ENCODE measurements at regions not wholly inside any gene's neighbourhood (a gene's known extent, or its start where the extent isn't known, plus 50 kb on each side); places are given as distances from the start of the nearest gene placed in this dataset.
A peak's percentile ranks its signal among the peaks of the same experiment; 100 is the strongest.

GRCh38 chr16:86700046-86700945, 121.9 kb downstream of the FOXL1 start:
- H3K4me3 ChIP-seq (ENCODE audit: low read depth in 1 of 5, low read length in 5 of 5) = no peak overlapping the region
- H3K4me1 ChIP-seq (ENCODE audit: control insufficient read depth in 5 of 5, insufficient read depth in 5 of 5, low read length in 5 of 5) = no peaks in the 10 kb centered on the region
- no peak overlapping the region for H3K27ac ChIP-seq (ENCODE audit: low read depth, low read length)
- no peaks in the 10 kb centered on the region for H3K9me3 ChIP-seq (ENCODE audit: control insufficient read depth in 5 of 5, low read length in 5 of 5)
- no peak overlapping the region for H3K9ac ChIP-seq (ENCODE audit: low read length in 5 of 5)
- peaks cover 4 to 24% (median 10%) of the 10 kb centered on the region in 5 donors for H3K27me3 ChIP-seq (ENCODE audit: control insufficient read depth in 5 of 5, insufficient read depth in 4 of 5, low read length in 5 of 5)
- no peaks in the 10 kb centered on the region for H3K36me3 ChIP-seq (ENCODE audit: control insufficient read depth in 5 of 5, insufficient read depth in 5 of 5, low read length in 5 of 5)

DNA sequence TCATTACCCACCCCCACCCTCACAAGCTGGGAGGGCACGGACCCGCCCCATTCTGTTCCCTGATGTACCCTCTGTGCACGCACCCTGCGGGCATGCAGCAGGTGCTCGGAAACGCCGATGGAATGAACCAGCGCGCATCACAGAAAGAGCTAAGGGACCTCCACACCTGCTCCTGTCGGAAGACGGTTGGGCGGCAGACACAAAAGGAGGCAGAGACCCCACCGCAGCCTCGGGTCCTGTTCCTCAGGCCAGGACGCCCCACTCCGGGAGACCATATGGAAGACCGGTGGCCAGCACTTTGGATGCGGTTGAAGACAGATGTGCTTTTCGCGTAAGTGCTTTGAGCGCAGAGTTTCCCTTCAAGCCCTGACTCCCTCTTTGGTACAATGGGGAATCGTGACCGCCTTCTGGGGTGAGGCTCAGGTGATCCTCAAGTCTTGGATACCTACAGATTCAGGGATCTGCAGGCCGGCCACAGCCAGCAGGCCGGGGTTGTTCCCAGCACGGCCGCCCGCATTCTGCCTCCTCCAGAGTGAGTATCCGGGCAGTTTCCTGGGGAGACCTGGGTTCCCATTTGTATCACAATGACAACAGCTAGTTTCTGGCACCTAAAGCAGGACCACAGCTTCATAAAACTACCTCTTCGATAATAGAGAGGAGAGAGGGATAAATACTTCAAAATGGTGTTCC, 123.1 kb downstream of the FOXL1 start:
- H3K27ac ChIP-seq (ENCODE audit: low read depth, low read length) = no peak overlapping the region
- H3K9ac ChIP-seq (ENCODE audit: low read length in 5 of 5) = no peak overlapping the region
- H3K4me1 ChIP-seq (ENCODE audit: control insufficient read depth in 5 of 5, insufficient read depth in 5 of 5, low read length in 5 of 5) = no peaks in the 10 kb centered on the region
- no peak overlapping the region for H3K4me3 ChIP-seq (ENCODE audit: low read depth in 1 of 5, low read length in 5 of 5)
- peaks cover 4 to 26% (median 11%) of the 10 kb centered on the region in 5 donors for H3K27me3 ChIP-seq (ENCODE audit: control insufficient read depth in 5 of 5, insufficient read depth in 4 of 5, low read length in 5 of 5)
- H3K9me3 ChIP-seq (ENCODE audit: control insufficient read depth in 5 of 5, low read length in 5 of 5) = no peaks in the 10 kb centered on the region
- no peaks in the 10 kb centered on the region for H3K36me3 ChIP-seq (ENCODE audit: control insufficient read depth in 5 of 5, insufficient read depth in 5 of 5, low read length in 5 of 5)

DNA sequence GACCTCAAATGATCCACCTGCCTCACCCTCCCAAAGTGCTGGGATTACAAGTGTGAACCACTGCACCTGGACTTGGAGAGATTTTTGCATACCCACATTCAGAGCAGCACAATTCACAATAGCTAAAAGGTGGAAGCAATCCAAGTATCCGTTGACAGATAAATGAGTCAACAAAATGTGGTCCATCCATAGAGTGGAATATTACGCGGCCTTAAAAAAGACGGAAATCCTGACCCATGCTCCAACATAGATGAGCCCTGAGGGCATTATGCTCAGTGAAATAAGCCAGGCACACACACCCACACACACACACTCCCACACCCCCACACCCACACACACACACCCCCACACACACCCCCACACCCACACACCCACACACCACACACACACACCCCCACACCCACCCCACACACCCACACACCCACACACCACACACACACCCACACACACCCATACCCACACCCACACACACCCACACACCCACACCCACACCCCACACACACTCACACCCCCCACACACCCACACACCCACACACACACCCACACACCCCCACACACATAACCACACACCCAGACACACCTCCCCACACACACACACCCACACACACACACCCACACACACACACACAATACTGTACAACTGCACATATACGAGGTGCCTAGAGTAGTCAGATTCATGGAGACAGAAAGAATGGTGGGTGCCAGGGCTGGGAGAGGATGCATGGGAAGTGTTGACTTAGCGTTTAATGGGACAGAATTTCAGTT, 124.7 kb downstream of the FOXL1 start:
- no peak overlapping the region for H3K4me3 ChIP-seq (ENCODE audit: low read depth in 1 of 5, low read length in 5 of 5)
- no peaks in the 10 kb centered on the region for H3K36me3 ChIP-seq (ENCODE audit: control insufficient read depth in 5 of 5, insufficient read depth in 5 of 5, low read length in 5 of 5)
- H3K9ac ChIP-seq (ENCODE audit: low read length in 5 of 5) = no peak overlapping the region
- peaks cover 4 to 30% (median 9%) of the 10 kb centered on the region in 5 donors for H3K27me3 ChIP-seq (ENCODE audit: control insufficient read depth in 5 of 5, insufficient read depth in 4 of 5, low read length in 5 of 5)
- peaks cover 0 to 6% (median under 1%) of the 10 kb centered on the region in 5 donors for H3K9me3 ChIP-seq (ENCODE audit: control insufficient read depth in 5 of 5, low read length in 5 of 5)
- H3K4me1 ChIP-seq (ENCODE audit: control insufficient read depth in 5 of 5, insufficient read depth in 5 of 5, low read length in 5 of 5) = no peaks in the 10 kb centered on the region
- no peak overlapping the region for H3K27ac ChIP-seq (ENCODE audit: low read depth, low read length)

DNA sequence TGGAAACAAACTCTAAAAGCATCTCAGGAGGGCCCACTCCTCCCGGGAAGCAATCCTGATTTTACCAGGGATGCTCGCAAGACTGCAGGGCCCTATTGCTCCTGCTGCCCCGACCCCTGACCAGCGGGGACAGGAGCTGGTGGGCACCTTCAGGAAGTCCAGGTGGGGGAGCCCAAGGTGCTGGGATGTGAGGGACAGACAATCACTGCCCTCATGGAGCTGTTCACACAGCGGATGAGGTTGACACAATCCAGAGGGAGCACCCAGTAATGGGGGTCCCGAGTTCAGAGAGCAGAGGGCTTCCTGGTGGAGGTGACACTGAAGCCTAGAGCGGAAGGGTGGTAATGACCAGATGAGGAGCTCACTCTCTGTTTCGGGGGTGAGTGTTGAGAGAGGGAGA, 126.2 kb downstream of the FOXL1 start:
- Histone ChIP-seq H3K27ac (ENCODE audit: low read depth, low read length) (no peak overlapping the region), H3K9ac (ENCODE audit: low read length in 5 of 5) (no peak overlapping the region), H3K36me3 (ENCODE audit: control insufficient read depth in 5 of 5, insufficient read depth in 5 of 5, low read length in 5 of 5) (no peaks in the 10 kb centered on the region), H3K27me3 (ENCODE audit: control insufficient read depth in 5 of 5, insufficient read depth in 4 of 5, low read length in 5 of 5) (peaks cover 4 to 25% (median 9%) of the 10 kb centered on the region in 5 donors), H3K4me3 (ENCODE audit: low read depth in 1 of 5, low read length in 5 of 5) (no peak overlapping the region), H3K4me1 (ENCODE audit: control insufficient read depth in 5 of 5, insufficient read depth in 5 of 5, low read length in 5 of 5) (no peaks in the 10 kb centered on the region), H3K9me3 (ENCODE audit: control insufficient read depth in 5 of 5, low read length in 5 of 5) (peaks cover 4 to 16% (median 13%) of the 10 kb centered on the region in 5 donors)

DNA sequence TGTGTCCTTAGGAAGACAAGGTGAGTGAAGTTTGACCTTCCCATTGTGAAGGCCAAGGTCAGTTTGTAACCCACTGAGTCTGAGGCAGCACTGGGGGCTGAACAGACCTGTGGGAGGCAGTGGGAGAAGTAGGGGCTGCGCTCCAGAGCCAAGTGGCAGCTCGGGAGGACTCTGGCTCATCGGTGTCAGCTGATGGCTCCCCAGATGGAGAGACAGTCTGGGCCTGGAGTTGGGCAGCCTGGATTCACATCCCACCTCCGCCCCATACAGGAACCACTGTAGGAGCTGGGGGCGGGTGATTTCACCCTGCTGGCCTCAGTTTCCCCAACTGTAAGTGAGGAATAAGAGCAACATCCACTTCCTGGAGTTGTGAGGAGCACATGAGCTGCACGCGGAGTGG, 128.4 kb downstream of the FOXL1 start:
- Histone ChIP-seq H3K4me1 (ENCODE audit: control insufficient read depth in 5 of 5, insufficient read depth in 5 of 5, low read length in 5 of 5) (no peaks in the 10 kb centered on the region), H3K9ac (ENCODE audit: low read length in 5 of 5) (no peak overlapping the region), H3K9me3 (ENCODE audit: control insufficient read depth in 5 of 5, low read length in 5 of 5) (peaks cover 4 to 17% (median 14%) of the 10 kb centered on the region in 5 donors), H3K4me3 (ENCODE audit: low read depth in 1 of 5, low read length in 5 of 5) (no peak overlapping the region), H3K36me3 (ENCODE audit: control insufficient read depth in 5 of 5, insufficient read depth in 5 of 5, low read length in 5 of 5) (no peaks in the 10 kb centered on the region), H3K27me3 (ENCODE audit: control insufficient read depth in 5 of 5, insufficient read depth in 4 of 5, low read length in 5 of 5) (peaks cover 4 to 21% (median 10%) of the 10 kb centered on the region in 5 donors), H3K27ac (ENCODE audit: low read depth, low read length) (no peak overlapping the region)

DNA sequence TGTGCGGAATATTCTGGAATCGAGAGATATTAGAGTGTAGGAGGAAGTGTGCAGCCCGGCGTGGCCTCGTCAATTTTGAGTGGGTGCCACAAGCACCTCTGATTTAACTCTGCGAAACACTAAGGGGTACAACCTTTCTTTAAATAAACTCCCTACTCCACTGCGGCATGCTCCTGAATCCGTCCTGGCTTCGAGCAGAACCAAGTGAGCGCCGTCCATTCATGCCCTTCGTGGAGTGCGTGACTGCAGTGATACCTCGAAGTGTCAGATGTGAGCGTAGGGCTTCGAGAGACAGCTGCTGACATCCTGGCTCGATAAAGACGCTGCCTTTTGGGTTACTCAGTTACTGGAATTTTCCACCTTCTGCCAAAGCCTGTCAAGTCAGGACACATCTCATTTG, 128.8 kb downstream of the FOXL1 start:
- peaks cover 4 to 17% (median 14%) of the 10 kb centered on the region in 5 donors for H3K9me3 ChIP-seq (ENCODE audit: control insufficient read depth in 5 of 5, low read length in 5 of 5)
- H3K4me1 ChIP-seq (ENCODE audit: control insufficient read depth in 5 of 5, insufficient read depth in 5 of 5, low read length in 5 of 5) = no peaks in the 10 kb centered on the region
- no peak overlapping the region for H3K27ac ChIP-seq (ENCODE audit: low read depth, low read length)
- peaks cover 4 to 24% (median 12%) of the 10 kb centered on the region in 5 donors for H3K27me3 ChIP-seq (ENCODE audit: control insufficient read depth in 5 of 5, insufficient read depth in 4 of 5, low read length in 5 of 5)
- H3K4me3 ChIP-seq (ENCODE audit: low read depth in 1 of 5, low read length in 5 of 5) = no peak overlapping the region
- no peak overlapping the region for H3K9ac ChIP-seq (ENCODE audit: low read length in 5 of 5)
- no peaks in the 10 kb centered on the region for H3K36me3 ChIP-seq (ENCODE audit: control insufficient read depth in 5 of 5, insufficient read depth in 5 of 5, low read length in 5 of 5)

- Histone ChIP-seq H3K27ac (ENCODE audit: low read depth, low read length) (no peak overlapping the region), H3K9me3 (ENCODE audit: control insufficient read depth in 5 of 5, low read length in 5 of 5) (peaks cover 4 to 17% (median 14%) of the 10 kb centered on the region in 5 donors), H3K27me3 (ENCODE audit: control insufficient read depth in 5 of 5, insufficient read depth in 4 of 5, low read length in 5 of 5) (peaks cover 4 to 28% (median 13%) of the 10 kb centered on the region in 5 donors), H3K4me1 (ENCODE audit: control insufficient read depth in 5 of 5, insufficient read depth in 5 of 5, low read length in 5 of 5) (no peaks in the 10 kb centered on the region), H3K4me3 (ENCODE audit: low read depth in 1 of 5, low read length in 5 of 5) (no peak overlapping the region), H3K36me3 (ENCODE audit: control insufficient read depth in 5 of 5, insufficient read depth in 5 of 5, low read length in 5 of 5) (no peaks in the 10 kb centered on the region), H3K9ac (ENCODE audit: low read length in 5 of 5) (no peak overlapping the region)
Observed at GRCh38 chr16:86707581-86707980, 129.2 kb downstream of the FOXL1 start.

DNA sequence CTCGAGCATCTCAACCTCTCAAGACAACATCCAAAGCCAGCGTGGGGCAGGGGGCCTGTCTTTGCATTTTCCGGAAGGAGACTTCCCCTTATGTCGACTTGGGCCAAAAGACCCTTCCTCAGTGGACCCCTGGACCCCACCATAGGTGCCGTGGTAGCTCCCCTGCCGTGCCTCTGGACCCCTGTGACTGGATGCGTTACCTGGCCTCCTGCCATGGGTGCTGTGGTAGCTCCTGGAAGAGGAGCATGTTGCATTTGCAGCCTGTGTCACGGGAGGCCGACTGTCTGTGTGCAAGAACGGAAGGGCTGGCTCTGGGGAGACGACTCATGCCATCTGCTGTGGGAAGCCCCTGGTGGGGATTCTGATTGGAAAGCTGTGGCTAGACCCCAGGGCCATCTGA, 130.1 kb downstream of the FOXL1 start:
- Histone ChIP-seq H3K27ac (ENCODE audit: low read depth, low read length) (no peak overlapping the region), H3K36me3 (ENCODE audit: control insufficient read depth in 5 of 5, insufficient read depth in 5 of 5, low read length in 5 of 5) (no peaks in the 10 kb centered on the region), H3K4me1 (ENCODE audit: control insufficient read depth in 5 of 5, insufficient read depth in 5 of 5, low read length in 5 of 5) (no peaks in the 10 kb centered on the region), H3K9me3 (ENCODE audit: control insufficient read depth in 5 of 5, low read length in 5 of 5) (peaks cover 4 to 17% (median 14%) of the 10 kb centered on the region in 5 donors), H3K9ac (ENCODE audit: low read length in 5 of 5) (no peak overlapping the region), H3K4me3 (ENCODE audit: low read depth in 1 of 5, low read length in 5 of 5) (no peak overlapping the region), H3K27me3 (ENCODE audit: control insufficient read depth in 5 of 5, insufficient read depth in 4 of 5, low read length in 5 of 5) (peaks cover 4 to 31% (median 14%) of the 10 kb centered on the region in 5 donors)

DNA sequence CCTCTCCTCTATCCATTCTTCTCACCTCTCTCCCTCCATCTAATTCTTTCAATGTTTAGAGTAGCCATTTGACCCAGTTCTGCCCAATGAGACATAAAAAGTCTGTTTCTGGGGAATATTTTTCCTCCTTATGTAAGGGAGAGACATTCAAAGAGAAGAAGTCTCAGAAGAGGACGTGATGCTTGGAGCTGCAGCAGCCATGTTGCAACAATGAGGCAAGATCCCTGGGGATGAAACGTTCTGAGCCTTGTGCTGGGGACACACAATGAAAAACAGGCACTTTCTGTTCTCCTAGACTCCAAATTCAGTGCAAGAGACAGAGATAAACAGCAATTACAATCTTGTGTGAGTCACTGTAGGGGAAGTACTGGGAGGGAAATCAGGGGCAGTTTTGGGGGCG, 130.8 kb downstream of the FOXL1 start:
- H3K36me3 ChIP-seq (ENCODE audit: control insufficient read depth in 5 of 5, insufficient read depth in 5 of 5, low read length in 5 of 5) = no peaks in the 10 kb centered on the region
- H3K9me3 ChIP-seq (ENCODE audit: control insufficient read depth in 5 of 5, low read length in 5 of 5) = peaks cover 4 to 17% (median 14%) of the 10 kb centered on the region in 5 donors
- H3K27ac ChIP-seq (ENCODE audit: low read depth, low read length) = no peak overlapping the region
- H3K4me3 ChIP-seq (ENCODE audit: low read depth in 1 of 5, low read length in 5 of 5) = peak overlapping the region in 1 of 5 donors; percentile 23
- H3K27me3 ChIP-seq (ENCODE audit: control insufficient read depth in 5 of 5, insufficient read depth in 4 of 5, low read length in 5 of 5) = peaks cover 0 to 29% (median 11%) of the 10 kb centered on the region in 5 donors
- H3K4me1 ChIP-seq (ENCODE audit: control insufficient read depth in 5 of 5, insufficient read depth in 5 of 5, low read length in 5 of 5) = no peaks in the 10 kb centered on the region
- no peak overlapping the region for H3K9ac ChIP-seq (ENCODE audit: low read length in 5 of 5)
